ENCODE measurements at regions not wholly inside any gene's neighbourhood (a gene's known extent, or its start where the extent isn't known, plus 50 kb on each side); places are given as distances from the start of the nearest gene placed in this dataset.

DNA sequence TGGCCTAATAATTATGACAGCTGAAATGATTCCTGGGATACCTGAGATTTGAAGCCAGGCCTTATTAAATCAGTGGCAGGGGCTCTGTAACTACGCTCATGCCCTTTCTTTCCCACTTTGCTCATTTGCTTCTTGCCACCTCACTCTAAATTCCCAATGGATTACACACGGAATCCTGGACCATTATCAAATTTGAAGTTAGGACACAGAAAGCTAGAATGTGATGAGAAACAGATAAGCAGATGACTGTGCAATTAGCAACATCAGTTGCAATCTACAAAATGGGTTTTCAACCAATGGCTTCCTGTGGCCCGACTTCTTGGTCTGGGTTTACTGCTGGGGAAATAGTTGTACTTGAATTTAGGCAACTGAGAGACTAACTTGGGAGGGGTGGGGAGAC is 374.3 kb downstream of the INHBA start:
- Histone ChIP-seq H3K9me3 (ENCODE audit: control insufficient read depth, insufficient read depth, low read length) (no peaks in the 10 kb centered on the region), H3K36me3 (ENCODE audit: control insufficient read depth, insufficient read depth, low read length) (no peaks in the 10 kb centered on the region), H3K4me1 (ENCODE audit: control insufficient read depth, insufficient read depth, low read length) (no peaks in the 10 kb centered on the region), H3K4me3 (ENCODE audit: low read depth, low read length) (no peak overlapping the region), H3K27me3 (ENCODE audit: control insufficient read depth, insufficient read depth, low read length) (no peaks in the 10 kb centered on the region), H3K9ac (ENCODE audit: low read depth, low read length) (no peak overlapping the region)

DNA sequence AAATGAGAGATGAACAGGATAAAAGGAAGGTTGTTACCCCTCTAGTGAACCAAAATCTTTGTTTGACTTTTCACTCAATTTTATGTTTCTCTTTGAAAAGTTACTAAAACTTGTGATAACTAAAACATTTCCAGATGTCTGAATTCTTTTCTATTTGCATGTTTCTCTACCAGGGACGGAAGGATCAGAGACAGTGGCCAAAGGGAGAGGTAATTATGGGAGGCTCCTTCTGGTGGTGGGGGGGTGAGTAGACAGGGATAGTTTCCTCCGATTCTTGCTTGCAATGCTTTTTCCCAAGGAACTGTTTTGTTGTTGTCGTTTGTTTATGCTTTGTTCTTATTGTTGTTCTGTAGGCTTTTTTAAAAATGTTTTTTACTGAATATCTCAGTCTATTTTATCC is 374.8 kb downstream of the INHBA start:
- H3K9me3 ChIP-seq (ENCODE audit: control insufficient read depth, insufficient read depth, low read length) = no peaks in the 10 kb centered on the region
- H3K9ac ChIP-seq (ENCODE audit: low read depth, low read length) = no peak overlapping the region
- H3K36me3 ChIP-seq (ENCODE audit: control insufficient read depth, insufficient read depth, low read length) = no peaks in the 10 kb centered on the region
- no peak overlapping the region for H3K4me3 ChIP-seq (ENCODE audit: low read depth, low read length)
- no peaks in the 10 kb centered on the region for H3K4me1 ChIP-seq (ENCODE audit: control insufficient read depth, insufficient read depth, low read length)
- no peaks in the 10 kb centered on the region for H3K27me3 ChIP-seq (ENCODE audit: control insufficient read depth, insufficient read depth, low read length)

DNA sequence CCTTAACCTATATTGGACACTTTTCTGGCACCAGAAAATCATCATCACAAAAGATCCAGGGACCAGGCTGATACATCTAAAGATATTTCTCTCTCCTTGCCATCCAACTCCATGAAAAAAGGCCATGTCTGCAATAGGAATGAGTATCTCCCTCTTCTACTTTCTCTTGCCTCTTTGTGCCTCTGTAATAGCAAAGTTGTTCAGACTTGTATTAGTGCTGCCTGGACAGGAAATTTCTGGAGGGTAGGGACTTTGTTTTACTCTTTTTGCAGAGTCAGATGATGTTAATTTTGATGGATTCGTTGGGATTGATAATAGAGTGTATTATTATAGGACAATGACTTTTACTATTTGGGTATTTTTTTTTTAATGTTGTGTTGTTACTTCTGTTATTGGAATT is 376.3 kb downstream of the INHBA start:
- Histone ChIP-seq H3K9me3 (ENCODE audit: control insufficient read depth, insufficient read depth, low read length) (no peaks in the 10 kb centered on the region), H3K36me3 (ENCODE audit: control insufficient read depth, insufficient read depth, low read length) (no peaks in the 10 kb centered on the region)

DNA sequence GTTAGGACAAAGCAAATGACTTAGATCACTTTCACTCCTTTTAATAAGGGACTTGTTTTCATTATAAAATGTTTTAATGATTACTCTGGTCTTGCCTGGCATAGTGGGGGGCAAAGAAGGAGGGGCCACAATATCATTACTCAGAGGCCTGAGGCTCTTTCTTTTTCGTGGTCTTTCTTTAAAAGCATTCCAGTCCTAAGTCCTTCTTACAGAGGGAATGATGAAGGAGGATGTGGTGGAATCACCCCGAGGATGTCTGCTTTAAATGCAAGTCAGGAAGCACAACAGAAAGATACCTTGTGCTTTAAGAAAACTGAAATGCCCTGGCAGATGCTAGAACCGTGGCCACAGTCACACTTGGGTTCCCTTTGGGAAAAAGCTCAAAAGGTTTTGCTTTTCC is 379.1 kb downstream of the INHBA start:
- no peak overlapping the region for H3K9ac ChIP-seq (ENCODE audit: low read depth, low read length)
- H3K4me3 ChIP-seq (ENCODE audit: low read depth, low read length) = no peak overlapping the region
- no peaks in the 10 kb centered on the region for H3K36me3 ChIP-seq (ENCODE audit: control insufficient read depth, insufficient read depth, low read length)
- H3K9me3 ChIP-seq (ENCODE audit: control insufficient read depth, insufficient read depth, low read length) = no peaks in the 10 kb centered on the region
- no peaks in the 10 kb centered on the region for H3K4me1 ChIP-seq (ENCODE audit: control insufficient read depth, insufficient read depth, low read length)
- no peaks in the 10 kb centered on the region for H3K27me3 ChIP-seq (ENCODE audit: control insufficient read depth, insufficient read depth, low read length)

More for the DNA sequence above, 376.3 kb downstream of the INHBA start:
- no peak overlapping the region for H3K4me3 ChIP-seq (ENCODE audit: low read depth, low read length)
- H3K9ac ChIP-seq (ENCODE audit: low read depth, low read length) = no peak overlapping the region
- H3K4me1 ChIP-seq (ENCODE audit: control insufficient read depth, insufficient read depth, low read length) = no peaks in the 10 kb centered on the region
- H3K27me3 ChIP-seq (ENCODE audit: control insufficient read depth, insufficient read depth, low read length) = no peaks in the 10 kb centered on the region

DNA sequence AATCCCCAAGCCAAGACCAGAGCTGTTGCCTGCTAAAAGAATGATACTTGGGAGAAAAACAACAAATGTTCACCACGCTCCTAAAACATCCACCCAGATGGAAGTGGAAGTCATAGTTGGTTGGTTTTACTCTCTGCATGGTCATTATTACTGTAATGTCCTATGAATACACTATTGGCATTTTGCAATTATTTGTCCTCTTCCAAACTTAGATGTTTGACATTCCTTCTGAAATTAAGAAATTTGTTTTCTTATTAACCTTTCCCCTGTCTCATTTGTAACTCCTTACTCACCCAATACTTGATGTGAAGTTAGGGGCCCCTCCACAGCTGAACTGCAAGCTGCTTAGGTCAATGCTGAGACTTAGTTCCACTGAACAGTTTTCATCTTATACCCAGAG is 383.3 kb downstream of the INHBA start:
- Histone ChIP-seq H3K4me3 (ENCODE audit: low read depth, low read length) (no peak overlapping the region), H3K9ac (ENCODE audit: low read depth, low read length) (no peak overlapping the region), H3K4me1 (ENCODE audit: control insufficient read depth, insufficient read depth, low read length) (no peaks in the 10 kb centered on the region), H3K27me3 (ENCODE audit: control insufficient read depth, insufficient read depth, low read length) (no peaks in the 10 kb centered on the region), H3K9me3 (ENCODE audit: control insufficient read depth, insufficient read depth, low read length) (no peaks in the 10 kb centered on the region), H3K36me3 (ENCODE audit: control insufficient read depth, insufficient read depth, low read length) (no peaks in the 10 kb centered on the region)

DNA sequence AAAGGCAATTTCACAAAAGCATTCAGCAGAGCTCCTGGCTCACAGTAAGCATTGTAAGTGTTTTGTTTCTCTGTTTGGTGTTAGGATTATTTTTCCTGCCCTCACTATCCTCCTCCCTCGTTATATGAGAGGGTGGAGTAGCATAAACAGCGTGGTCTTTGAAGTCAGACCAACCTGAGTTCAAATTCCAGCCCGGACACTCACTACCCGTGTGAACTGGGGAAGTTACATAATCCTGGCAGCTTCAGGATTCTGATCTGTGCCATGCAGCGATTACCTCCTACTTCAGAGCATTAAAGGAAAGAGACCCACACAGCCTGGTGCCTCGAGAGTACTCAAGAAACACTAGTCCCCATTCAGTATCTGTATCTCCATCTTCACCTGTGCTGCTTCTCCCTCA is 386.5 kb downstream of the INHBA start:
- Histone ChIP-seq H3K4me3 (ENCODE audit: low read depth, low read length) (no peak overlapping the region), H3K9me3 (ENCODE audit: control insufficient read depth, insufficient read depth, low read length) (no peaks in the 10 kb centered on the region), H3K4me1 (ENCODE audit: control insufficient read depth, insufficient read depth, low read length) (peaks cover 2% of the 10 kb centered on the region), H3K36me3 (ENCODE audit: control insufficient read depth, insufficient read depth, low read length) (no peaks in the 10 kb centered on the region), H3K9ac (ENCODE audit: low read depth, low read length) (no peak overlapping the region), H3K27me3 (ENCODE audit: control insufficient read depth, insufficient read depth, low read length) (no peaks in the 10 kb centered on the region)

DNA sequence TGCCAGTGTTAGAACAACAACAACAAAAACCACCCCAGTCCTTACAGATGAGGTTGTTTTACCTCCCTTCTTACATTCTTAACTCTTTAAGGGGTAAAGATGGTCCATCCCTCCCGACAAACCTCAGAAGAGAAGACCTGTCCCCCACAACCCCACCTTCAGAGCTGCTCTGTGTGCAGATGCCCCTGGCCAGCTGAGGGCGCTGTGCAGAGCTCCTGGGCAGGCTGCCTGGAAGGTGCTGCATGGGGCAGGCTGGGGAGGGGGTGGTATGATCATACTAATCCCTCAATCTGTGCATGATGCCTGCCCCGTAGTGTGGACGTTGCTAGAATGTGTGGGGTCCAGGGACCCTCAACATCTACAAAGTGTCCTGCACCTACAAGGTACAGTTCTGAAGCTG is 387.1 kb downstream of the INHBA start:
- Histone ChIP-seq H3K27me3 (ENCODE audit: control insufficient read depth, insufficient read depth, low read length) (no peaks in the 10 kb centered on the region), H3K4me3 (ENCODE audit: low read depth, low read length) (no peak overlapping the region), H3K9ac (ENCODE audit: low read depth, low read length) (no peak overlapping the region), H3K36me3 (ENCODE audit: control insufficient read depth, insufficient read depth, low read length) (no peaks in the 10 kb centered on the region), H3K4me1 (ENCODE audit: control insufficient read depth, insufficient read depth, low read length) (peaks cover 2% of the 10 kb centered on the region), H3K9me3 (ENCODE audit: control insufficient read depth, insufficient read depth, low read length) (no peaks in the 10 kb centered on the region)

DNA sequence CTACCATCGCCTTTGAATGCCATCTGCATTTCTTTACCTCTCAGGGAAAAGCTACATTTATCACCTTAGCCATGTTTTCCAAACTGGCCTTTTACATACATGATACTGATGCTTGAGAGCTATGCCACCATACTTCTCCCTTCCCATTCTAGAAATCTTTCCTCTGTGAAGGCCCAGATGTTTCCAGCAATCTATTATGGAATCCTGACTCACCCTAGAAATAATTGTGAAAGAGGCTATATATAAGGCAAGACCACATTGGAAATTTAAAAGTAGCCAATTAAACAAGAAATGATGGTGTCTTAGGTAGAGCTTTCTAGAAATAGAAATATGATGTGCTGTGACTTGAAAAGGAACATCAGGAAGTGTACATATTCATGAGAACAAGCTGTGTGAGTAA is 389.7 kb downstream of the INHBA start:
- H3K36me3 ChIP-seq (ENCODE audit: control insufficient read depth, insufficient read depth, low read length) = no peaks in the 10 kb centered on the region
- no peak overlapping the region for H3K9ac ChIP-seq (ENCODE audit: low read depth, low read length)
- H3K27me3 ChIP-seq (ENCODE audit: control insufficient read depth, insufficient read depth, low read length) = no peaks in the 10 kb centered on the region
- no peaks in the 10 kb centered on the region for H3K9me3 ChIP-seq (ENCODE audit: control insufficient read depth, insufficient read depth, low read length)
- peaks cover 2% of the 10 kb centered on the region for H3K4me1 ChIP-seq (ENCODE audit: control insufficient read depth, insufficient read depth, low read length)
- H3K4me3 ChIP-seq (ENCODE audit: low read depth, low read length) = no peak overlapping the region

DNA sequence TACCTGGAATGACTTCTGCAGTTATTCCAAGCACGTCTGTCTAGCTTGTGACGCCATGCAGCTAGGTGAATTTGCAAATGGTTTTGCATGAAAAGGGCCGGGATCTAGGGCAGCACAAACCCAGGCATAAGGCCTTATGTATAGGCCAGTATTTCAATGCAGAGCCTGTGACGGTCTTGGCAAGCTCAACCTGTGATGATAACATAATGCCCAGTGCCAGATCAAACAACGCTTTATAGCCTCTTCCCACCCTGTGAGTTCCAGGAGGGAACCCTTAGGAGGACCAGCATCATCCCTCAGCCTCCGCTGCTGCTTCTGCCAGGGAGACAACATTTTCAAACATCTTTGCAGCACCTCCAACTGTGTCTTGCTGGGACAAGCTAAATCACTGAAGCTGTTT is 390.7 kb downstream of the INHBA start:
- H3K9ac ChIP-seq (ENCODE audit: low read depth, low read length) = no peak overlapping the region
- H3K27me3 ChIP-seq (ENCODE audit: control insufficient read depth, insufficient read depth, low read length) = no peaks in the 10 kb centered on the region
- no peaks in the 10 kb centered on the region for H3K36me3 ChIP-seq (ENCODE audit: control insufficient read depth, insufficient read depth, low read length)
- no peaks in the 10 kb centered on the region for H3K9me3 ChIP-seq (ENCODE audit: control insufficient read depth, insufficient read depth, low read length)
- H3K4me1 ChIP-seq (ENCODE audit: control insufficient read depth, insufficient read depth, low read length) = peaks cover 2% of the 10 kb centered on the region
- H3K4me3 ChIP-seq (ENCODE audit: low read depth, low read length) = no peak overlapping the region

DNA sequence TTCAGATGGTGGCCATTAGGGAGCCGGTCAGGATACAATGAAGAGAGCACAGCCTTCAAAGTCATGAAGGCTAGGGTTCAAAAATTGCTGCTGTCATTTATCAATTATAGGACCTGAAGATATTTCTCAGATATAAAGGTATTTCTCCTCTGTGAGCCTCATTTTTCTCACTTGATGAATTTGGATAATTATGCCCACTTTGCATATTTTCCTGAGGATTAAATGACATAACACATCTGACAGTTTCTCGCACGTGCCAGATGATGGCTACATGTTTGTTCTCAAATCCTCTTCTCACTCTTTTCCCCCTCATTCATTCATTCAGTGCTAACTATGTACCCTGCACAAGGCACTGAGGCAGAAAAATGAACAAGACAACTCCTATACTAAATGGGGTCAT is 391.6 kb downstream of the INHBA start:
- Histone ChIP-seq H3K27me3 (ENCODE audit: control insufficient read depth, insufficient read depth, low read length) (no peaks in the 10 kb centered on the region), H3K9ac (ENCODE audit: low read depth, low read length) (no peak overlapping the region), H3K4me3 (ENCODE audit: low read depth, low read length) (no peak overlapping the region), H3K9me3 (ENCODE audit: control insufficient read depth, insufficient read depth, low read length) (no peaks in the 10 kb centered on the region), H3K4me1 (ENCODE audit: control insufficient read depth, insufficient read depth, low read length) (peaks cover 2% of the 10 kb centered on the region), H3K36me3 (ENCODE audit: control insufficient read depth, insufficient read depth, low read length) (no peaks in the 10 kb centered on the region)

DNA sequence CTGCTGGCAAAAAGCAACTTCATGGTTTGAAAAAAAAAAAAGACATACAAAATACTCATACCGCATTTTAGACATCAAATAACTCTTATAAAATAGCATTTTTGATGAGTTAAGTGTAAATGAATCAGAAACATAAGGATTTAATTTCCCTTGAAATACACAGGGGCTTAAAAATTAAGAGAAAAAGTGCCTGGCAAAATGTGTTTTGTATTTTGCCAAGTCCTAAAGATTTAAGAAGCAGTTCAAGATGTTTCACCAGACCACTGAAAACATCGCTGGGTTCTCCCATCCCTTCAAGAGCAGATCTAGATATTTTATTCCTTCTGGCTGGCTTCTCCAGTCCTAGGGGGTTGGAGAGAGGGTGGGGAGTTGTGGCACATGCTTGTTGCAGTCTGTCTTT is 396.4 kb downstream of the INHBA start:
- Histone ChIP-seq H3K27me3 (ENCODE audit: control insufficient read depth, insufficient read depth, low read length) (no peaks in the 10 kb centered on the region), H3K9ac (ENCODE audit: low read depth, low read length) (no peak overlapping the region), H3K36me3 (ENCODE audit: control insufficient read depth, insufficient read depth, low read length) (no peaks in the 10 kb centered on the region), H3K9me3 (ENCODE audit: control insufficient read depth, insufficient read depth, low read length) (no peaks in the 10 kb centered on the region), H3K4me1 (ENCODE audit: control insufficient read depth, insufficient read depth, low read length) (no peaks in the 10 kb centered on the region), H3K4me3 (ENCODE audit: low read depth, low read length) (no peak overlapping the region)

DNA sequence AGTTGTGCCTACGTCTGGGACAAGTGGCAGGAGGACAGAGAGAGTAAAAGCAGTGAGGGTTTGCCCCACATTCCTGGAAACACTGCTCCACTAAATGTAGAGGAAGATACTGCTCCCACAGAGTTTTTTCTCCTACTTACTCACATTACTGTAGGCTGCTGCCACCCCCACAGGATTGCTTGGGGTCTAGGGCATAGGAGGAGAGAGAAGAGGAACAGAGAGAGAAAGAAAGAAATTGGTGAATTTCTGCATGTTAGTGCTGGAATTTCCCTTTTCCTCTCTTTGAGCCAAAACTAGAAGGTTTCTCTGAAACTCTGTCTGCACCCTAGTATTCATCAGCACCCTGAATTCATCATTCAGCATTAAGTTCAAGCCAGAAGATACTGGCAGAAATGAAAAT is 397.9 kb downstream of the INHBA start:
- H3K4me1 ChIP-seq (ENCODE audit: control insufficient read depth, insufficient read depth, low read length) = no peaks in the 10 kb centered on the region
- no peaks in the 10 kb centered on the region for H3K9me3 ChIP-seq (ENCODE audit: control insufficient read depth, insufficient read depth, low read length)
- H3K27me3 ChIP-seq (ENCODE audit: control insufficient read depth, insufficient read depth, low read length) = no peaks in the 10 kb centered on the region
- no peak overlapping the region for H3K4me3 ChIP-seq (ENCODE audit: low read depth, low read length)
- H3K36me3 ChIP-seq (ENCODE audit: control insufficient read depth, insufficient read depth, low read length) = no peaks in the 10 kb centered on the region
- no peak overlapping the region for H3K9ac ChIP-seq (ENCODE audit: low read depth, low read length)

DNA sequence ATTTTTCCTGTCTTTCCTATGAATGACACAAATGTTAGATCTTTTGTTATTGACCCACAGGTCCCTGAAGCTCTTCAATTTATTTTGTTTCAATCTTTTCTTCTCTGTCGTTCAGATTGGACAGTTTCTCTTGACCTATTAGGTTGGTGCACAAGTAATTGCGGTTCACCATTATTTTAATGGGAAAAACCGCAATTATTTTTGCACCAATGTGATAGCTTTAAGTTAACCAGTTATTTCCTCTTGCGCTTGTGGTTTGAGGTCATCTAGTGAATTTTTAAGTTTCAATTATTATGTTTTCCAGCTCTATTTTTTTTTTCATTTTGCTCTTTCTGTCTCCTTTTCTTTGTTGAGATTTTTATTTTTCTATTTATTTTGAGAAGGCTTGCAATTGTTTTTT is 399.2 kb downstream of the INHBA start:
- no peak overlapping the region for H3K4me3 ChIP-seq (ENCODE audit: low read depth, low read length)
- H3K4me1 ChIP-seq (ENCODE audit: control insufficient read depth, insufficient read depth, low read length) = no peaks in the 10 kb centered on the region
- no peaks in the 10 kb centered on the region for H3K9me3 ChIP-seq (ENCODE audit: control insufficient read depth, insufficient read depth, low read length)
- H3K9ac ChIP-seq (ENCODE audit: low read depth, low read length) = no peak overlapping the region
- no peaks in the 10 kb centered on the region for H3K27me3 ChIP-seq (ENCODE audit: control insufficient read depth, insufficient read depth, low read length)
- H3K36me3 ChIP-seq (ENCODE audit: control insufficient read depth, insufficient read depth, low read length) = no peaks in the 10 kb centered on the region
